ENCODE measurements at regions not wholly inside any gene's neighbourhood (a gene's known extent, or its start where the extent isn't known, plus 50 kb on each side); places are given as distances from the start of the nearest gene placed in this dataset.

DNA sequence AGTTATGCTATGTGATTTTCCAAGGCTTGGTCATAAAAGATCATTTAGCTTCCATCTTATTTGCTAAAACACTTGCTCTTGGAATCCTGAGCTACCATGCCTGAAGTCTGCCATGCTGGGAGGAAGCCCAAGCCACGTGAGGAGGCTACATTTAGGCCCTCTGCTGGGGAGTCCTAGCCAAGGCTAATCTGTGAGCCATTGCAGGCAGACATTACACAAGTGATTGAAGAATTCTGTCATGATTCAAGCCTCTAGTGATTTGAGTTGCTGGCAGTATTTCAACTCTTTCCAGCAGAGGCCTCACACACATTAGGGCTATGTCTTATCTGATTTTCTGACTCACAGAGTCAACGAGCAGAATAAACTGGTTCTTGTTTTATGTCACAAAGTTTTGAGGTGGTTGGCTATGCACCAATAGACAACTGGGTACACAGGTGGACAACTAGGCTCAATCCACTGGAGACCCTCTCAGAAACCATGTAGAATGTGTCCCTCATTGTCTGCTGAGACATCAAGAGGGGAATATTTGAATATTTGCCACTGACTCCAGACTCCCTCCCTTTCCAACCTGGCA lies 227.2 kb upstream of the SULF2 start:
- Histone ChIP-seq H3K4me1 (ENCODE audit: insufficient read depth, low read length) (peaks cover 29% of the 10 kb centered on the region), H3K36me3 (ENCODE audit: insufficient read depth, low read length) (no peaks in the 10 kb centered on the region), H3K79me2 (ENCODE audit: insufficient read depth, low read length) (no peaks in the 10 kb centered on the region), H3K4me3 (ENCODE audit: low read depth in 1 of 2, low read length in 2 of 2) (no peak overlapping the region), H3K4me2 (ENCODE audit: insufficient read depth, low read length) (no peak overlapping the region), H2AFZ (ENCODE audit: low read depth, low read length) (no peak overlapping the region), H4K20me1 (ENCODE audit: insufficient read depth, low read length) (no peaks in the 10 kb centered on the region), H3K27ac (ENCODE audit: low read length) (no peak overlapping the region), H3K9ac (ENCODE audit: low read depth, low read length) (no peak overlapping the region), H3K27me3 (ENCODE audit: insufficient read depth, low read length, poor library complexity) (no peaks in the 10 kb centered on the region), H3K9me3 (ENCODE audit: insufficient read depth, low read length, severe bottlenecking) (peaks cover 26% of the 10 kb centered on the region)
- TF ChIP-seq, protein P1, sequence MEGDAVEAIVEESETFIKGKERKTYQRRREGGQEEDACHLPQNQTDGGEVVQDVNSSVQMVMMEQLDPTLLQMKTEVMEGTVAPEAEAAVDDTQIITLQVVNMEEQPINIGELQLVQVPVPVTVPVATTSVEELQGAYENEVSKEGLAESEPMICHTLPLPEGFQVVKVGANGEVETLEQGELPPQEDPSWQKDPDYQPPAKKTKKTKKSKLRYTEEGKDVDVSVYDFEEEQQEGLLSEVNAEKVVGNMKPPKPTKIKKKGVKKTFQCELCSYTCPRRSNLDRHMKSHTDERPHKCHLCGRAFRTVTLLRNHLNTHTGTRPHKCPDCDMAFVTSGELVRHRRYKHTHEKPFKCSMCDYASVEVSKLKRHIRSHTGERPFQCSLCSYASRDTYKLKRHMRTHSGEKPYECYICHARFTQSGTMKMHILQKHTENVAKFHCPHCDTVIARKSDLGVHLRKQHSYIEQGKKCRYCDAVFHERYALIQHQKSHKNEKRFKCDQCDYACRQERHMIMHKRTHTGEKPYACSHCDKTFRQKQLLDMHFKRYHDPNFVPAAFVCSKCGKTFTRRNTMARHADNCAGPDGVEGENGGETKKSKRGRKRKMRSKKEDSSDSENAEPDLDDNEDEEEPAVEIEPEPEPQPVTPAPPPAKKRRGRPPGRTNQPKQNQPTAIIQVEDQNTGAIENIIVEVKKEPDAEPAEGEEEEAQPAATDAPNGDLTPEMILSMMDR (IDR thresholded peaks at IDR 0.05; ENCODE audit: borderline replicate concordance, extremely low read depth, low read length, poor library complexity, severe bottlenecking) = peak; percentile 33
- no peak for TF ChIP-seq EZH2 (IDR thresholded peaks at IDR 0.05; ENCODE audit: borderline replicate concordance, low read depth, low read length, severe bottlenecking)
- no peak for DNase-seq
- ATAC-seq (ENCODE audit: insufficient read depth, low read depth) = no peak

DNA sequence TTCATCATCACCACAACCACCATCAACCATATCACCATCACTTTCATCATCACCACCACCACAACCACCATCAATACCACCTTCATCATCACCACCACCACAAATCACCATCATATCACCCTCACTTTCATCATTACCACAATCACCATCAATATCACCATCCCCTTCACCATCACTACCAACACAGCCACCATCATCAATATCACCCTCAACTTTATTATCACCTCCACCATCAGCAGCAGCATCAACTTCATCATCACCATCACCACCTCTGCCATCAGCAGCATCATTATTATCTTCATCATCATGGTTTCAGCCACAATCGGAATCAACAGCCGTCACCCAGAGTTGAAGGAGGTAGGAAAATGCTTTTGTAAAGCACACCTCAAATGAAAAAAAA lies 225.7 kb upstream of the SULF2 start:
- ATAC-seq (ENCODE audit: insufficient read depth, low read depth) = no peak

DNA sequence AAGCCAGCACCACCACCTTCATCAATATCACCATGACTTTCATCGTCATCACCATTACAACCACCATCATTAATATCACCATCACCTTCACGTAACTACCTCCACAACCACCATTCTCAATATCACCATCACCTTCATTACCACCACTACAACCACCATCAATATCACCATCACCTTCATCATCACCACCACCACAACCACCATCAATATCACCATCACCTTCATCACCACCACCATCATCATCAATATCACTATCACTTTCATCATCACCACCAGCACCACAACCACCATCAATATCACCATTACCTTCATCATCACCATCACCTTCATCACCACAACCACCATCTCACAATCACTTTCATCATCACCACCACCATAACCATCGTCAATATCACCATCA lies 225.3 kb upstream of the SULF2 start:
- Histone ChIP-seq H3K27me3 (ENCODE audit: insufficient read depth, low read length, poor library complexity) (no peaks in the 10 kb centered on the region), H3K4me3 (ENCODE audit: low read depth in 1 of 2, low read length in 2 of 2) (no peak overlapping the region), H3K79me2 (ENCODE audit: insufficient read depth, low read length) (no peaks in the 10 kb centered on the region), H3K36me3 (ENCODE audit: insufficient read depth, low read length) (no peaks in the 10 kb centered on the region), H4K20me1 (ENCODE audit: insufficient read depth, low read length) (no peaks in the 10 kb centered on the region), H3K4me2 (ENCODE audit: insufficient read depth, low read length) (no peak overlapping the region), H3K9ac (ENCODE audit: low read depth, low read length) (no peak overlapping the region), H3K4me1 (ENCODE audit: insufficient read depth, low read length) (peaks cover 37% of the 10 kb centered on the region), H3K9me3 (ENCODE audit: insufficient read depth, low read length, severe bottlenecking) (peaks cover 21% of the 10 kb centered on the region), H2AFZ (ENCODE audit: low read depth, low read length) (no peak overlapping the region), H3K27ac (ENCODE audit: low read length) (no peak overlapping the region)
- ATAC-seq (ENCODE audit: insufficient read depth, low read depth) = no peak
- no peak for DNase-seq
- no peak for TF ChIP-seq EZH2 (IDR thresholded peaks at IDR 0.05; ENCODE audit: borderline replicate concordance, low read depth, low read length, severe bottlenecking)
- TF ChIP-seq, protein P1 (IDR thresholded peaks at IDR 0.05; ENCODE audit: borderline replicate concordance, extremely low read depth, low read length, poor library complexity, severe bottlenecking) = no peak

More for the DNA sequence above, 225.7 kb upstream of the SULF2 start:
- no peaks in the 10 kb centered on the region for H3K79me2 ChIP-seq (ENCODE audit: insufficient read depth, low read length)
- H3K9me3 ChIP-seq (ENCODE audit: insufficient read depth, low read length, severe bottlenecking) = peaks cover 21% of the 10 kb centered on the region
- no peaks in the 10 kb centered on the region for H3K27me3 ChIP-seq (ENCODE audit: insufficient read depth, low read length, poor library complexity)
- H2AFZ ChIP-seq (ENCODE audit: low read depth, low read length) = no peak overlapping the region
- H3K36me3 ChIP-seq (ENCODE audit: insufficient read depth, low read length) = no peaks in the 10 kb centered on the region
- peaks cover 34% of the 10 kb centered on the region for H3K4me1 ChIP-seq (ENCODE audit: insufficient read depth, low read length)
- DNase-seq = no peak
- no peak overlapping the region for H3K27ac ChIP-seq (ENCODE audit: low read length)
- H3K4me2 ChIP-seq (ENCODE audit: insufficient read depth, low read length) = no peak overlapping the region
- H3K4me3 ChIP-seq (ENCODE audit: low read depth in 1 of 2, low read length in 2 of 2) = no peak overlapping the region
- H3K9ac ChIP-seq (ENCODE audit: low read depth, low read length) = no peak overlapping the region
- no peaks in the 10 kb centered on the region for H4K20me1 ChIP-seq (ENCODE audit: insufficient read depth, low read length)
- TF ChIP-seq EZH2 (IDR thresholded peaks at IDR 0.05; ENCODE audit: borderline replicate concordance, low read depth, low read length, severe bottlenecking) = no peak
- TF ChIP-seq, protein P1 (IDR thresholded peaks at IDR 0.05; ENCODE audit: borderline replicate concordance, extremely low read depth, low read length, poor library complexity, severe bottlenecking) = no peak
